ENCODE measurements at regions not wholly inside any gene's neighbourhood (a gene's known extent, or its start where the extent isn't known, plus 50 kb on each side); places are given as distances from the start of the nearest gene placed in this dataset.

DNA sequence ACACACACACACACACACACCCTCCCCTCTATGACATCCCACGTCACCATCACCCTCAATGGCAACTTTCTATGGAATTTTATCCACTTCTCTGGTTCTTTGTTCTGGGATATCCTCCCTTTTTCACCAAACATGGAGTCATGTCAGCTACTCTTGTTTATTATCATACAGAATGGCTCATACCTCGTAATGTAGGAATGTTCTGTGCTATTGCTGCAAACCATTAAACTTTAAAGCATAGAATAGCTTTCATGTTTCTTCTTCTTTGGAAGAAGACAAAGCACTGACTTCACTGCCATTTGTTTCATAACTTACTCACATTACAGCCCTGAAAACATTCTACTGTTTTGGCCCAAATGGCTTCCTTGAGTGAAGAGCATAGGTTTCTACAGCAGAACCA lies 163.4 kb downstream of the FOXO1 start:
- no peaks in the 10 kb centered on the region for H3K36me3 ChIP-seq (ENCODE audit: control insufficient read depth in 2 of 2, extremely low read depth in 1 of 2, insufficient read depth in 2 of 2, low read length in 2 of 2)
- H3K27me3 ChIP-seq (ENCODE audit: control insufficient read depth, extremely low read depth, insufficient read depth, low read length), result no peaks in the 10 kb centered on the region
- H4K20me1 ChIP-seq (ENCODE audit: control insufficient read depth, extremely low read depth, insufficient read depth, low read length), result no peaks in the 10 kb centered on the region
- H2AFZ ChIP-seq (ENCODE audit: control insufficient read depth, low read length), result no peak overlapping the region
- H3K9ac ChIP-seq (ENCODE audit: control insufficient read depth, extremely low read depth, insufficient read depth, low read length), result no peak overlapping the region
- H3K9me3 ChIP-seq (ENCODE audit: control insufficient read depth, low read depth, low read length), result no peaks in the 10 kb centered on the region
- H3K27ac ChIP-seq (ENCODE audit: control insufficient read depth, insufficient read depth, low read length), result no peak overlapping the region
- no peak overlapping the region for H3K4me2 ChIP-seq (ENCODE audit: control insufficient read depth, extremely low read depth, insufficient read depth, low read depth, low read length)
- FAIRE-seq (no peak), DNase-seq (ENCODE audit: low read depth, low spot score) (no peak)
- H3K79me2 ChIP-seq (ENCODE audit: control insufficient read depth, insufficient read depth, low read length), result no peaks in the 10 kb centered on the region
- H3K9me1 ChIP-seq (ENCODE audit: control insufficient read depth, extremely low read depth, insufficient read depth, low read length), result no peaks in the 10 kb centered on the region
- peaks cover 6% of the 10 kb centered on the region for H3K4me1 ChIP-seq (ENCODE audit: control insufficient read depth, extremely low read depth, insufficient read depth, low read length)
- H3K4me3 ChIP-seq (ENCODE audit: control insufficient read depth in 2 of 3, extremely low read depth in 1 of 3, insufficient read depth in 2 of 3, low read depth in 1 of 3, low read length in 3 of 3), result no peak overlapping the region
- TF ChIP-seq, protein P1, sequence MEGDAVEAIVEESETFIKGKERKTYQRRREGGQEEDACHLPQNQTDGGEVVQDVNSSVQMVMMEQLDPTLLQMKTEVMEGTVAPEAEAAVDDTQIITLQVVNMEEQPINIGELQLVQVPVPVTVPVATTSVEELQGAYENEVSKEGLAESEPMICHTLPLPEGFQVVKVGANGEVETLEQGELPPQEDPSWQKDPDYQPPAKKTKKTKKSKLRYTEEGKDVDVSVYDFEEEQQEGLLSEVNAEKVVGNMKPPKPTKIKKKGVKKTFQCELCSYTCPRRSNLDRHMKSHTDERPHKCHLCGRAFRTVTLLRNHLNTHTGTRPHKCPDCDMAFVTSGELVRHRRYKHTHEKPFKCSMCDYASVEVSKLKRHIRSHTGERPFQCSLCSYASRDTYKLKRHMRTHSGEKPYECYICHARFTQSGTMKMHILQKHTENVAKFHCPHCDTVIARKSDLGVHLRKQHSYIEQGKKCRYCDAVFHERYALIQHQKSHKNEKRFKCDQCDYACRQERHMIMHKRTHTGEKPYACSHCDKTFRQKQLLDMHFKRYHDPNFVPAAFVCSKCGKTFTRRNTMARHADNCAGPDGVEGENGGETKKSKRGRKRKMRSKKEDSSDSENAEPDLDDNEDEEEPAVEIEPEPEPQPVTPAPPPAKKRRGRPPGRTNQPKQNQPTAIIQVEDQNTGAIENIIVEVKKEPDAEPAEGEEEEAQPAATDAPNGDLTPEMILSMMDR (optimal IDR thresholded peaks at IDR 0.05 in 1 of 3, IDR thresholded peaks at IDR 0.05 in 1 of 3, conservative IDR thresholded peaks at IDR 0.05 in 1 of 3; ENCODE audit: extremely low read depth in 1 of 3, insufficient read depth in 2 of 3, low read length in 3 of 3), result no peak
- no peak for TF ChIP-seq EZH2 (IDR thresholded peaks at IDR 0.05; ENCODE audit: low read length)
- dilution Hi-C loops (cut with MboI; ENCODE audit: extremely low pct_ligation_motif_present, low sequenced_read_pairs), result no loop called here

DNA sequence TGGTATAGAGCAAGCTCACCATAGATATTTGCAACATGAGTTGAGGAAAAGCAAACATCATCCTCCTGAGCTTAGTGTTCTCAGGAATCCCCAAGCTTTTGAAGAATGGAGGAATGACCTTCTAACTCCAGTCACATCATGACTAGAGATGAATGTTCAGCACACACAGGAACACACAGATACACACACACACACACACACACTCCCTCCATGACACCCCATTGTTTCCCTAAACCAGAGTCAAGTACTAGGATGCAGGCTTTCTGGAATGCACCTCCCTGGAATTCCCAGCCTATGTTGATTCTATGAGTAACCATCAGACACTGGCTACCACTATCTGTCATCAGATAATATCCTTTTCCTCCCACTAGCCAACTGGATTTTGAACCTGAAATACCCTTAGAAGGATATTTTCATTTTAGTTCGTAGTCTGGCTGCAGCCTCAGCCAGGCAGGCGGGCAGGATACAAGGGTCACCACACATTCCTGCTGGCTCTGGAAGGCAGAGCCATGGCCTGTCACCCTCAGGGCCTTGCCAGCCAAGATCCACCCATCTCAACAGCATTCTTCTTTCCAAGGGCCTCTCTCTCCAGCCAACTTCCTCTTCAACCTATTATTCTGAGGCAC lies 162.4 kb downstream of the FOXO1 start:
- Histone ChIP-seq H3K9me1 (ENCODE audit: control insufficient read depth, extremely low read depth, insufficient read depth, low read length) (no peaks in the 10 kb centered on the region), H3K27ac (ENCODE audit: control insufficient read depth, insufficient read depth, low read length) (no peak overlapping the region), H3K4me3 (ENCODE audit: control insufficient read depth in 2 of 3, extremely low read depth in 1 of 3, insufficient read depth in 2 of 3, low read depth in 1 of 3, low read length in 3 of 3) (no peak overlapping the region), H3K79me2 (ENCODE audit: control insufficient read depth, insufficient read depth, low read length) (no peaks in the 10 kb centered on the region), H3K9ac (ENCODE audit: control insufficient read depth, extremely low read depth, insufficient read depth, low read length) (no peak overlapping the region), H3K36me3 (ENCODE audit: control insufficient read depth in 2 of 2, extremely low read depth in 1 of 2, insufficient read depth in 2 of 2, low read length in 2 of 2) (no peaks in the 10 kb centered on the region), H3K9me3 (ENCODE audit: control insufficient read depth, low read depth, low read length) (no peaks in the 10 kb centered on the region), H3K4me1 (ENCODE audit: control insufficient read depth, extremely low read depth, insufficient read depth, low read length) (peaks cover 4% of the 10 kb centered on the region), H4K20me1 (ENCODE audit: control insufficient read depth, extremely low read depth, insufficient read depth, low read length) (no peaks in the 10 kb centered on the region), H3K4me2 (ENCODE audit: control insufficient read depth, extremely low read depth, insufficient read depth, low read depth, low read length) (no peak overlapping the region), H2AFZ (ENCODE audit: control insufficient read depth, low read length) (no peak overlapping the region), H3K27me3 (ENCODE audit: control insufficient read depth, extremely low read depth, insufficient read depth, low read length) (no peaks in the 10 kb centered on the region)
- no peak for FAIRE-seq
- DNase-seq (ENCODE audit: low read depth, low spot score), result peak; percentile 11
- dilution Hi-C loops (cut with MboI; ENCODE audit: extremely low pct_ligation_motif_present, low sequenced_read_pairs), result no loop called here
- no peak for TF ChIP-seq EZH2 (IDR thresholded peaks at IDR 0.05; ENCODE audit: low read length)
- TF ChIP-seq, protein P1 (optimal IDR thresholded peaks at IDR 0.05 in 1 of 3, IDR thresholded peaks at IDR 0.05 in 1 of 3, conservative IDR thresholded peaks at IDR 0.05 in 1 of 3; ENCODE audit: extremely low read depth in 1 of 3, insufficient read depth in 2 of 3, low read length in 3 of 3), result no peak

Data from keratinocyte (primary cell).